Tibial artery (tissue), 4 donors: ENCODE measurements at regions not wholly inside any gene's neighbourhood (a gene's known extent, or its start where the extent isn't known, plus 50 kb on each side); places are given as distances from the start of the nearest gene placed in this dataset.
"Not testable (repeated sequence)": the region's sequence is repeated elsewhere in the genome, so short reads cannot be mapped to it uniquely, and the experiment has no call there.

ENCODE experiments used
- DNase-seq, 2 donors: peaks; one replicate each; pipeline ENCODE4 v3.0.0-alpha.2; 2019
- H3K27ac ChIP-seq, 2 donors: fragments of 200-600 bp; sonication (generic) in 1 of 2; 1 replicate in 1 of 2; 2 replicates in 1 of 2; pipeline ENCODE4 v1.5.1; 2018 to 2019; ENCODE audit warnings: mild to moderate bottlenecking in 1 of 2
- H3K27me3 ChIP-seq, 2 donors: fragments of 200-600 bp; sonication (generic) in 1 of 2; one replicate each; pipeline versions ENCODE4 v1.5.1 to v1.6.0; 2016 to 2019
- H3K36me3 ChIP-seq, 3 donors: fragments of 200-600 bp; sonication (generic) in 2 of 3; one replicate each; pipeline ENCODE4 v1.5.1; 2016 to 2019; ENCODE audit warnings: mild to moderate bottlenecking in 2 of 3
- H3K4me1 ChIP-seq, 4 donors: fragments of 200-600 bp; sonication (generic) in 2 of 4; 1 replicate in 3 of 4; 2 replicates in 1 of 4; pipeline ENCODE4 v1.5.1; 2016 to 2019
- H3K4me3 ChIP-seq, 2 donors: fragments of 200-600 bp; sonication (generic) in 1 of 2; 1 replicate in 1 of 2; 2 replicates in 1 of 2; pipeline ENCODE4 v1.5.1; 2018 to 2019; ENCODE audit warnings: mild to moderate bottlenecking in 2 of 2
- H3K9me3 ChIP-seq, 3 donors: fragments of 200-600 bp; sonication (generic) in 1 of 3; one replicate each; pipeline ENCODE4 v1.5.1; 2016 to 2019
- intact Hi-C: fragments of 100-400 bp; cut with DNase I; formaldehyde crosslinking; loops from one replicate; pipeline ENCODE4 v1.15.0; 2023; ENCODE audit warnings: low total_unique reads
- TF ChIP-seq, protein P1 (sequence below), 2 experiments: fragments of 200-600 bp in 1 of 2; fragments of 450-650 bp in 1 of 2; IDR thresholded peaks; one replicate each; pipeline ENCODE4 v1.5.1; 2017 to 2019; ENCODE audit warnings: antibody characterized with exemption in 2 of 2, mild to moderate bottlenecking in 1 of 2, moderate library complexity in 1 of 2

DNA sequence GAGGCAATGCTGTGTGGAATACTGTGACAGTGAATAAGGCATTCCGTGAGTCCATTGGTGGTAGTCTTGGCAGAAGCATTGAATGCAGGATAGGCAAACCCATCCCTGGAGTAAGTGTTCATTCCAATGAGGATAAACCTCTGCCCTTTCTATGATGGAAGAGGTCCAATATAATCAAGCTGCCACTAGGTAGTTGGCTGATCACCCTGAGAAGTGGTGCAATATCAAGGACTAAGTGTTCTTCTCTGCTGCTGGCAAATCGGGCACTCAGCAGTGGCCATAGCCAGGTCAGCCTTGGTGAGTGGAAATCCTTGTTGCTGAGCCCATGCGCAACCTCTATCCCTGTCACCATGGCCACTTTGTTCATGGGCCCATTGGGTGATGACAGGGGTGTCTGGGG lies 70.1 kb downstream of the FBXO4 start:
- no peak overlapping the region for H3K27ac ChIP-seq
- TF ChIP-seq, protein P1, sequence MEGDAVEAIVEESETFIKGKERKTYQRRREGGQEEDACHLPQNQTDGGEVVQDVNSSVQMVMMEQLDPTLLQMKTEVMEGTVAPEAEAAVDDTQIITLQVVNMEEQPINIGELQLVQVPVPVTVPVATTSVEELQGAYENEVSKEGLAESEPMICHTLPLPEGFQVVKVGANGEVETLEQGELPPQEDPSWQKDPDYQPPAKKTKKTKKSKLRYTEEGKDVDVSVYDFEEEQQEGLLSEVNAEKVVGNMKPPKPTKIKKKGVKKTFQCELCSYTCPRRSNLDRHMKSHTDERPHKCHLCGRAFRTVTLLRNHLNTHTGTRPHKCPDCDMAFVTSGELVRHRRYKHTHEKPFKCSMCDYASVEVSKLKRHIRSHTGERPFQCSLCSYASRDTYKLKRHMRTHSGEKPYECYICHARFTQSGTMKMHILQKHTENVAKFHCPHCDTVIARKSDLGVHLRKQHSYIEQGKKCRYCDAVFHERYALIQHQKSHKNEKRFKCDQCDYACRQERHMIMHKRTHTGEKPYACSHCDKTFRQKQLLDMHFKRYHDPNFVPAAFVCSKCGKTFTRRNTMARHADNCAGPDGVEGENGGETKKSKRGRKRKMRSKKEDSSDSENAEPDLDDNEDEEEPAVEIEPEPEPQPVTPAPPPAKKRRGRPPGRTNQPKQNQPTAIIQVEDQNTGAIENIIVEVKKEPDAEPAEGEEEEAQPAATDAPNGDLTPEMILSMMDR (IDR thresholded peaks at IDR 0.05), result no peak
- H3K36me3 ChIP-seq, result no peaks in the 10 kb centered on the region
- H3K27me3 ChIP-seq, result no peaks in the 10 kb centered on the region
- no peak overlapping the region for H3K4me3 ChIP-seq
- DNase-seq, result no peak
- H3K4me1 ChIP-seq, result no peaks in the 10 kb centered on the region
- H3K9me3 ChIP-seq, result peaks cover 0 to 10% (median 6%) of the 10 kb centered on the region in 3 donors
- intact Hi-C loops, result no loop called here

DNA sequence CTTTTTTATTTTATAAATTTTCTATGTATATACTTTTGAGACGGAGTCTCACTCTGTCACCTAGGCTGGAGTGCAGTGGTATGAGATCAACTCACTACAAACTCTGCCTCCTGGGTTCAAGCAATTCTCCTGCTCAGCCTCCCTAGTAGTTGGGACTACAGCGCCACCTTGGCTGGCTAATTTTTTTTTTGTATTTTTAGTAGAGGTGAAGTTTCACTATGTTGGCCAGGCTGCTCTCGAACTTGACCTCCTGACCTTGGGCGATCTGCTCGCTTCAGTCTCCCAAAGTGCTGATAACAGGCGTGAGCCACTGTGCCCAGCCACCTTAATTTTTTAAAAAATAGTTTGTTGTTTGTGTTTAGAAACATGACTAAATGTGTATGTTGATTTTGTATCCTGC lies 76.6 kb downstream of the FBXO4 start:
- no peaks in the 10 kb centered on the region for H3K36me3 ChIP-seq
- TF ChIP-seq, protein P1 (IDR thresholded peaks at IDR 0.05), result no peak

DNA sequence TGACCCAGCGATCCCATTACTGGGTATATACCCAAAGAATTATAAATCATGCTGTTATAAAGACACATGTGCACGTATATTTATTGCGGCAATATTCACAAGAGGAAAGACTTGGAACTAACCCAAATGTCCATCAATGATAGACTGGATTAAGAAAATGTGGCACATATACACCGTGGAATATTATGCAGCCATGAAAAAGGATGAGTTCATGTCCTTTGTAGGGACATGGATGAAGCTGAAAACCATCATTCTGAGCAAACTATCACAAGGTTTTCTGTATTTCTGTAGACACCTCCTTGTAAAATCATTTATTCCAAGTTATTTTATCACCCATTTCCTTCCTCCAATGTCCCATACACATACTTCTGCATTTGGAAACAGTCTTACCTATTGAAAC lies 78.8 kb downstream of the FBXO4 start:
- H3K27me3 ChIP-seq, intact Hi-C loops, H3K4me1 ChIP-seq, DNase-seq, H3K27ac ChIP-seq, H3K9me3 ChIP-seq, H3K36me3 ChIP-seq, H3K4me3 ChIP-seq: not testable (repeated sequence)

More for the DNA sequence above, 76.6 kb downstream of the FBXO4 start:
- H3K27ac ChIP-seq, result no peak overlapping the region
- intact Hi-C loops, result no loop called here
- no peak overlapping the region for H3K4me3 ChIP-seq
- H3K9me3 ChIP-seq, result peaks cover 0 to 10% (median 6%) of the 10 kb centered on the region in 3 donors
- DNase-seq, result no peak
- H3K4me1 ChIP-seq, result no peaks in the 10 kb centered on the region
- no peaks in the 10 kb centered on the region for H3K27me3 ChIP-seq

DNA sequence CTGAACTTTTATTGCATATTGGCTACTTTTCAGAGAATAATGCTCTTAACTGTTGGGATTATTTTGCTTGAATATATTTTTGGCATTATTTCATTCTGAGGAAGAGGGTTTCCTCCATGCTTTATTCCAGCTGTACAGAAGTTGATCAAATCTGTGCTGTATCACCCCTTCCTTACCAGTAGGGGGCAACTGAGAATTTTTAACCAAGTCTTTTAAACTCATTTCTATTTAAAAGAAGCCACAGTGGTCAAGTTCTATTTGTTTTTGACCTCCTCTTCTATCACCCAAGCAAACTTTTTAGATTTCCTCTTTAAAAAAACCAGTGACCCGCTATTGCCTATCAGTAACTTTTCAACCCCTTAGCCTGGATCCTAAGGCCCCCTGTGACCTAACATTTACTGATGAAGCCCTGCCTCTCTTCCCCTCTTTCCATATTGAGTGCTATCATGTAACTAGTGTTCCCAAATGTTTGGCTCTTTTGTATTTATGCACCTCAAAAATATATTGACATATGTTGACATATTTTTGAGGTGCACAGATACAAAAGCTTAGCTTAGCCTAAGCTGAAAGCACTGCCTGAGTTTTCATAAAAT lies 80.6 kb downstream of the FBXO4 start:
- TF ChIP-seq, protein P1 (IDR thresholded peaks at IDR 0.05), result peak; percentile 62 to 64
- intact Hi-C loops, result no loop called here
- H3K9me3 ChIP-seq, result no peaks in the 10 kb centered on the region
- no peak for DNase-seq
- H3K4me3 ChIP-seq, result no peak overlapping the region
- H3K27ac ChIP-seq, result no peak overlapping the region
- no peaks in the 10 kb centered on the region for H3K4me1 ChIP-seq
- H3K36me3 ChIP-seq, result no peaks in the 10 kb centered on the region
- H3K27me3 ChIP-seq, result no peaks in the 10 kb centered on the region

DNA sequence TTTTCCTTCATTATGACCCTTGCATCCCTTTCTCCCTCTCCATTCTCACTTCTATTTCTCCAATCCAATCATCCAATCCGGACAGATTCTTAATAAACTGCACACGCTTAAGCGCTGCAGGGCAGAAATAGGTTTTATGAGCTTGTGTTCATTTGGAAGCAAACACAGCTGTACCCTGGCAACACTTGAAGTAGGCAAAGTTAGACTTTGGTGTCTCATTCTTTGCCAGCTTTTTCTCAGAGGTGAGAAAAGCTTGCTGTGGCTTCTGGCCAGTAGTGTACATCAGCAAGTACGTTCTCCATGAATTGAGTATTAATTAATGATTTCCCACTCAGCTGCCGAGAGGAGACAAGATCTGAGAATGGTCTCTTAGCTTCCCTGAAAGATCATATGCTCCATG lies 88.5 kb downstream of the FBXO4 start:
- H3K27ac ChIP-seq, result no peak overlapping the region
- H3K4me1 ChIP-seq, result peaks cover 0 to 17% (median 0%) of the 10 kb centered on the region in 4 donors
- no peaks in the 10 kb centered on the region for H3K36me3 ChIP-seq
- no peaks in the 10 kb centered on the region for H3K9me3 ChIP-seq
- H3K27me3 ChIP-seq, result no peaks in the 10 kb centered on the region
- no peak for DNase-seq
- no peak overlapping the region for H3K4me3 ChIP-seq
- intact Hi-C loops, result no loop called here
- TF ChIP-seq, protein P1 (IDR thresholded peaks at IDR 0.05), result no peak

DNA sequence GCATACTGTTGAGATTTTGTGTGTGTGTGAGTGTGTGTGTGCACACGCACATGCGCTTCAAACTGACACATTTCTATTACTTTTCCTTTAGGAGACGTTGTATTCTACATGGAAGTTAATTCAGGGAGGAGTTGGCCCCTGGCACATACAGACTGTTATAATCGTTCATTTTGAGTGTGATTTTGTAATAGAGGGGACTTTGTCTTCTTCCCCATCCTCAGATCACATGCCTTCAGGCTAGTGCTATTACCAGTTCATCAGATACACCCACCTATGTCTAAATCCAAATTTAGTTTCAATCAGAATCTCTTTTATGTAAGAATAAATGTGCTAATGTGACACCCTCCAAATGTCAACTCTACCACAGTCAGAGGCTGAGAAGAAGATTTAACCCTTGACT lies 90.2 kb downstream of the FBXO4 start:
- intact Hi-C loops, result no loop called here
- TF ChIP-seq, protein P1 (IDR thresholded peaks at IDR 0.05), result no peak

More for the DNA sequence above, 90.2 kb downstream of the FBXO4 start:
- H3K27me3 ChIP-seq, result no peaks in the 10 kb centered on the region
- H3K36me3 ChIP-seq, result no peaks in the 10 kb centered on the region
- no peak for DNase-seq
- H3K4me3 ChIP-seq, result no peak overlapping the region
- peaks cover 0 to 17% (median 0%) of the 10 kb centered on the region in 4 donors for H3K4me1 ChIP-seq
- H3K27ac ChIP-seq, result no peak overlapping the region
- H3K9me3 ChIP-seq, result no peaks in the 10 kb centered on the region
